GM12878 (cell line): ENCODE measurements at regions not wholly inside any gene's neighbourhood (a gene's known extent, or its start where the extent isn't known, plus 50 kb on each side); places are given as distances from the start of the nearest gene placed in this dataset.

Experiments used
- ATAC-seq: fragments of 200-7000 bp; cut with Tn5 transposase; 3 replicates; pipeline ENCODE4 v1.9.1; 2020; ENCODE audit warnings: mild to moderate bottlenecking, moderate library complexity
- BruUV-seq: library from RNA; stranded (reverse); fragments of 400-500 nt; replicated peaks from 2 replicates; lab custom pipeline; 2021; lab: Mats Ljungman, UMichigan
- CTCF ChIA-PET: fragments of 300-600 bp; sonication (Branson Sonifier 250); formaldehyde crosslinking; extraction: SDS; loops from one replicate; lab custom pipeline; 2021; ENCODE audit warnings: inconsistent platforms; lab: Yijun Ruan, JAX
- POLR2A ChIA-PET: fragments of 350-600 bp; formaldehyde crosslinking; extraction: SDS; loops from one replicate; lab custom pipeline; 2021; ENCODE audit warnings: inconsistent platforms; lab: Charles Lee
- RAD21 ChIA-PET: fragments of 300-600 bp; sonication (Branson Sonifier 250); formaldehyde crosslinking; loops from one replicate; lab custom pipeline; 2023; ENCODE audit warnings: antibody characterized with exemption; ENCODE audit not compliant: unreplicated experiment; lab: Charles Lee
- SMC1A ChIA-PET: fragments of 300-600 bp; sonication (Branson Sonifier 250); formaldehyde crosslinking; loops from one replicate; lab custom pipeline; 2023; ENCODE audit not compliant: unreplicated experiment, uncharacterized antibody; lab: Charles Lee
- DNase-seq: peaks from one replicate; pipeline ENCODE4 v3.0.0-alpha.2; 2011; ENCODE audit warnings: low read depth, low spot score
- FAIRE-seq: peaks from 3 replicates; lab custom pipeline; 2011; peaks lifted over from hg19 to GRCh38; lab: Jason Lieb, UNC
- H2AFZ ChIP-seq: 2 replicates; pipeline ENCODE4 v1.6.0; 2011; ENCODE audit warnings: low read depth, low read length, control low read depth; ENCODE audit not compliant: control insufficient read depth
- H3K27ac ChIP-seq: 2 replicates; pipeline ENCODE4 v1.5.1; 2011; ENCODE audit warnings: control low read depth; ENCODE audit not compliant: control insufficient read depth, insufficient read depth
- H3K27me3 ChIP-seq, 2 experiments: replicated peaks in 1 of 2; 2 replicates each; pipeline versions ENCODE4 v1.6.0 to v1.6.1; 2011; ENCODE audit warnings: low read length in 1 of 2; ENCODE audit not compliant: control insufficient read depth in 2 of 2, insufficient read depth in 2 of 2
- H3K36me3 ChIP-seq, 2 experiments: 2 replicates each; pipeline ENCODE4 v1.5.1; 2011; ENCODE audit warnings: low read length in 1 of 2; ENCODE audit not compliant: control insufficient read depth in 2 of 2, insufficient read depth in 2 of 2
- H3K4me1 ChIP-seq: 2 replicates; pipeline ENCODE4 v1.6.1; 2011; ENCODE audit warnings: mild to moderate bottlenecking, low read length, moderate library complexity, mixed read lengths; ENCODE audit not compliant: control insufficient read depth, insufficient read depth
- H3K4me2 ChIP-seq: 2 replicates; pipeline ENCODE4 v1.6.0; 2011; ENCODE audit warnings: control low read depth; ENCODE audit not compliant: control insufficient read depth, insufficient read depth
- H3K4me3 ChIP-seq: fragments of 200-600 bp; sonication (generic); 2 replicates; pipeline ENCODE4 v1.5.1; 2016
- H3K79me2 ChIP-seq: 2 replicates; pipeline ENCODE4 v1.6.0; 2011; ENCODE audit warnings: low read length; ENCODE audit not compliant: control insufficient read depth, insufficient read depth
- H3K9ac ChIP-seq: 2 replicates; pipeline ENCODE4 v1.8.0; 2011; ENCODE audit warnings: low read length, control low read depth, mixed read lengths; ENCODE audit not compliant: control insufficient read depth, insufficient read depth
- H3K9me3 ChIP-seq: replicated peaks from 3 replicates; pipeline ENCODE4 v1.5.1; 2011; ENCODE audit warnings: mild to moderate bottlenecking, low read length; ENCODE audit not compliant: control insufficient read depth, insufficient read depth
- H4K20me1 ChIP-seq: 2 replicates; pipeline ENCODE4 v1.6.0; 2011; ENCODE audit not compliant: control insufficient read depth, insufficient read depth
- BMI1 ChIP-seq: fragments of 450-650 bp; IDR thresholded peaks from 2 replicates; pipeline ENCODE4 v1.6.1; 2016; ENCODE audit warnings: mild to moderate bottlenecking, moderate library complexity, borderline replicate concordance
- BRCA1 ChIP-seq: IDR thresholded peaks from 2 replicates; pipeline ENCODE4 v1.6.1; 2011; ENCODE audit warnings: low read depth, low read length, improper control_type of control experiment
- CHD1 ChIP-seq: IDR thresholded peaks from 2 replicates; pipeline ENCODE4 v1.6.1; 2012; ENCODE audit warnings: low read depth, low read length, improper control_type of control experiment
- EED ChIP-seq: sonication (generic); IDR thresholded peaks from 2 replicates; pipeline ENCODE4 v1.6.1; 2016; ENCODE audit warnings: antibody characterized with exemption, low read depth
- ETV6 ChIP-seq, 2 experiments: fragments of 450-650 bp in 1 of 2; IDR thresholded peaks in 1 of 2; conservative IDR thresholded peaks in 1 of 2; 2 replicates each; pipeline ENCODE4 v1.6.1; 2014; ENCODE audit warnings: antibody characterized with exemption in 1 of 2, borderline replicate concordance in 1 of 2, low read depth in 1 of 2, mild to moderate bottlenecking in 1 of 2, moderate library complexity in 1 of 2
- IRF3 ChIP-seq: fragments of 450-650 bp; IDR thresholded peaks from 2 replicates; pipeline ENCODE4 v1.6.1; 2014; ENCODE audit warnings: mild to moderate bottlenecking
- MYC ChIP-seq: IDR thresholded peaks from 2 replicates; pipeline ENCODE4 v1.6.1; 2011; ENCODE audit warnings: mild to moderate bottlenecking, low read length, moderate library complexity, inconsistent platforms; ENCODE audit not compliant: insufficient read depth, insufficient replicate concordance, insufficient read length, severe bottlenecking
- RAD21 ChIP-seq: IDR thresholded peaks from 2 replicates; pipeline ENCODE4 v1.6.1; 2011; ENCODE audit warnings: mild to moderate bottlenecking, low read depth, low read length, moderate library complexity; ENCODE audit not compliant: insufficient read depth
- STAT3 ChIP-seq: IDR thresholded peaks from 2 replicates; pipeline ENCODE4 v1.6.1; 2011; ENCODE audit warnings: low read depth, low read length, improper control_type of control experiment
- TCF7 ChIP-seq: IDR thresholded peaks from 2 replicates; pipeline ENCODE4 v1.6.1; 2014; ENCODE audit warnings: antibody characterized with exemption, borderline replicate concordance
- WGBS: methylation state at CpG from one replicate; pipeline ENCODE4 v1.1.6; 2016; ENCODE audit warnings: low lambda C conversion rate; ENCODE audit not compliant: insufficient replicate concordance, insufficient coverage; ENCODE audit errors: missing lambda C conversion rate; 5-methylcytosine and 5-hydroxymethylcytosine counted together
- in situ Hi-C: fragments of 300-500 bp; cut with MboI; formaldehyde crosslinking; loops from 9 replicates; pipeline ENCODE4 v1.14.3; 2018; ENCODE audit warnings: mixed read lengths
- intact Hi-C: fragments of 100-400 bp; cut with micrococcal nuclease; formaldehyde crosslinking; loops from one replicate; pipeline ENCODE4 v1.14.2; 2022; ENCODE audit not compliant: unreplicated experiment
- TF ChIP-seq, protein P1 (sequence below): fragments of 450-650 bp; conservative IDR thresholded peaks from 2 replicates; pipeline ENCODE4 v1.6.1; 2017; ENCODE audit warnings: mild to moderate bottlenecking, moderate library complexity
- TF ChIP-seq, protein P2 (sequence below): IDR thresholded peaks from 2 replicates; pipeline ENCODE4 v1.6.1; 2012; ENCODE audit warnings: low read depth, low read length, improper control_type of control experiment

DNA sequence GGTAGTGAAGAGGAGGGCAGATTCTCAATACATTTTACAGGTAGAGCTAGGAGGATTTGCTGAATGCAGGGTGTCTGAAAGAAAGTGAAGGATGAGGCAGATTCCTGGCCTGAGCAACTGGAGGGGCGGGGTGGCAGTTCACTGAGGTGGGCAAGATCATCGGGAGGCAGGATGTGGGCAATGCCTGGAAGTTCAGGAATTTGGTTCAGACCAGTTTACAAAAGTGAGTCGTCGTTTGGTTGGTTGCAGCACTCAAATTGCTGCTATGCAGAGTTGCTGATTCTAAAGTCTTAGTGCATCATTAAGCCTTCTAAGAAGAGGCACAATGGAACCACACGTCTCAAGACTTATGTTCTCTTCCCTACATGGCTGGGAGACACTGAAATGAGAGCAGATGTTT is 134.0 kb downstream of the MFSD1 start:
- WGBS, result 5% methylated on average over 5 of the region's 5 CpGs
- Histone ChIP-seq H3K9me3 (no peaks in the 10 kb centered on the region), H2AFZ (no peak overlapping the region)
- TF ChIP-seq IRF3 (no peak), STAT3 (no peak), ETV6 (conservative IDR thresholded peaks at IDR 0.05 in 1 of 2, IDR thresholded peaks at IDR 0.05 in 1 of 2; ENCODE audit: borderline replicate concordance in 1 of 2, low read depth in 1 of 2) (no peak), MYC (no peak), RAD21 (no peak), CHD1 (no peak), BRCA1 (no peak), EED (no peak), TCF7 (no peak), BMI1 (no peak)
- TF ChIP-seq, protein P1, sequence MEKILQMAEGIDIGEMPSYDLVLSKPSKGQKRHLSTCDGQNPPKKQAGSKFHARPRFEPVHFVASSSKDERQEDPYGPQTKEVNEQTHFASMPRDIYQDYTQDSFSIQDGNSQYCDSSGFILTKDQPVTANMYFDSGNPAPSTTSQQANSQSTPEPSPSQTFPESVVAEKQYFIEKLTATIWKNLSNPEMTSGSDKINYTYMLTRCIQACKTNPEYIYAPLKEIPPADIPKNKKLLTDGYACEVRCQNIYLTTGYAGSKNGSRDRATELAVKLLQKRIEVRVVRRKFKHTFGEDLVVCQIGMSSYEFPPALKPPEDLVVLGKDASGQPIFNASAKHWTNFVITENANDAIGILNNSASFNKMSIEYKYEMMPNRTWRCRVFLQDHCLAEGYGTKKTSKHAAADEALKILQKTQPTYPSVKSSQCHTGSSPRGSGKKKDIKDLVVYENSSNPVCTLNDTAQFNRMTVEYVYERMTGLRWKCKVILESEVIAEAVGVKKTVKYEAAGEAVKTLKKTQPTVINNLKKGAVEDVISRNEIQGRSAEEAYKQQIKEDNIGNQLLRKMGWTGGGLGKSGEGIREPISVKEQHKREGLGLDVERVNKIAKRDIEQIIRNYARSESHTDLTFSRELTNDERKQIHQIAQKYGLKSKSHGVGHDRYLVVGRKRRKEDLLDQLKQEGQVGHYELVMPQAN, result no peak
- TF ChIP-seq, protein P2, sequence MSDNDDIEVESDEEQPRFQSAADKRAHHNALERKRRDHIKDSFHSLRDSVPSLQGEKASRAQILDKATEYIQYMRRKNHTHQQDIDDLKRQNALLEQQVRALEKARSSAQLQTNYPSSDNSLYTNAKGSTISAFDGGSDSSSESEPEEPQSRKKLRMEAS, result no peak
- TF ChIP-seq, all 136 proteins: peak for 0
- no peaks in the 10 kb centered on the region for H3K4me1 ChIP-seq
- ATAC-seq (no peak), DNase-seq (no peak), FAIRE-seq (no peak)
- RAD21 ChIA-PET, result no interaction called here
- POLR2A ChIA-PET, result no interaction called here
- no peaks in the 10 kb centered on the region for H3K79me2 ChIP-seq
- H3K9ac ChIP-seq, result no peak overlapping the region
- SMC1A ChIA-PET, result no interaction called here
- H3K36me3 ChIP-seq, result no peaks in the 10 kb centered on the region
- no peaks in the 10 kb centered on the region; a peak in 1 of 4 replicates for H3K27me3 ChIP-seq
- intact Hi-C loops (no loop called here), in situ Hi-C loops (no loop called here)
- H4K20me1 ChIP-seq, result no peaks in the 10 kb centered on the region
- H3K4me3 ChIP-seq, result no peak overlapping the region
- no peak overlapping the region for H3K27ac ChIP-seq
- CTCF ChIA-PET, result interaction anchor here (1.4 to 1.5 kb wide), 2 partner anchors 18 to 37 kb away, joined by 3 read pairs; no protein-coding TSS in a partner anchor
- H3K4me2 ChIP-seq, result no peak overlapping the region
- BruUV-seq, result no TSS peak
